GM18507 (cell line): ENCODE measurements at regions not wholly inside any gene's neighbourhood (a gene's known extent, or its start where the extent isn't known, plus 50 kb on each side); places are given as distances from the start of the nearest gene placed in this dataset.
"Not testable (repeated sequence)": the region's sequence is repeated elsewhere in the genome, so short reads cannot be mapped to it uniquely, and the experiment has no call there.

Source experiments
- DNase-seq: peaks from one replicate; pipeline ENCODE4 v3.0.0; 2011; ENCODE audit warnings: low read depth; ENCODE audit not compliant: insufficient read length; ENCODE audit errors: extremely low spot score
- FAIRE-seq: peaks from 2 replicates; lab custom pipeline; 2011; peaks lifted over from hg19 to GRCh38; lab: Jason Lieb, UNC

GRCh38 chr12:34398706-34399630 lies 376.7 kb downstream of the ALG10 start:
- no peak for FAIRE-seq
- no peak for DNase-seq

DNA sequence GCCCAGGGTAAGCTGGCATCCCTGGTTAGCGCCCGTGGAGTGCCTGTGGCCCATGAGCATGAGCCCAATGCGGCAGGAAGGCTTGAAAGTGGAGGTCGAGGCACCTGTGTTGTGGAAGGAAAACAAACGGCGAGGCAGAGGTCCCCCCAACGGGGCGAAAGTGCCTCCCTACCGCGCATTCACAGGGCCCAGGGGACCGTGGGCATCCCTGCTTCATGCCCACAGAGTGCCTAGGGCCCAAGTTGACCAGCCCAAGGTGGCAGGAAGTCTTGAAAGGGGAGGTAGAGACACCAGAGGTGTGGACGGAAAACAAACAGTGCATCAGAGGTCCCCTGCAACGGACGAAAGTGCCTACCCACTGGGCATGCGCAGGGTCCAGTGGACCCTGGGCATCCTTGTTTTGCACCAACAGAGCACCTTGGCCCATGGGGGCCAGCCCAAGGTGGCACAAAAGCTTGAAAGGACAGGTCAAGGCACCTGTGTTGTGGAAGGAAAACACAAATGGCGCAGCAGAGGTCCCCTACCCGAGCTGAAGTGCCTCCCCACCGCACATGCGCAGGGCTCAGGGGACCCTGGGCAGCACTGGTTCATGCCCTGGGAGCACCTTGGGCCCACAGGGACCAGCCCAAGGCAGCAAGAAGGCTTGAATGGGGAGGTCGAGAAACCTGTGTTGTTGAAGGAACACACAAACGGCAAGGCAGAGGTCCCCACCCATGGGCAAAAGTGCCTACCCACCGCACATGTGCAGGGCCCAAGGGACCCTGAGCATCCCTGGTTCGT lies 377.5 kb downstream of the ALG10 start:
- no peak for FAIRE-seq
- DNase-seq, result no peak

- DNase-seq, result no peak
- no peak for FAIRE-seq
Observed at GRCh38 chr12:34400411-34400881, 378.1 kb downstream of the ALG10 start.

DNA sequence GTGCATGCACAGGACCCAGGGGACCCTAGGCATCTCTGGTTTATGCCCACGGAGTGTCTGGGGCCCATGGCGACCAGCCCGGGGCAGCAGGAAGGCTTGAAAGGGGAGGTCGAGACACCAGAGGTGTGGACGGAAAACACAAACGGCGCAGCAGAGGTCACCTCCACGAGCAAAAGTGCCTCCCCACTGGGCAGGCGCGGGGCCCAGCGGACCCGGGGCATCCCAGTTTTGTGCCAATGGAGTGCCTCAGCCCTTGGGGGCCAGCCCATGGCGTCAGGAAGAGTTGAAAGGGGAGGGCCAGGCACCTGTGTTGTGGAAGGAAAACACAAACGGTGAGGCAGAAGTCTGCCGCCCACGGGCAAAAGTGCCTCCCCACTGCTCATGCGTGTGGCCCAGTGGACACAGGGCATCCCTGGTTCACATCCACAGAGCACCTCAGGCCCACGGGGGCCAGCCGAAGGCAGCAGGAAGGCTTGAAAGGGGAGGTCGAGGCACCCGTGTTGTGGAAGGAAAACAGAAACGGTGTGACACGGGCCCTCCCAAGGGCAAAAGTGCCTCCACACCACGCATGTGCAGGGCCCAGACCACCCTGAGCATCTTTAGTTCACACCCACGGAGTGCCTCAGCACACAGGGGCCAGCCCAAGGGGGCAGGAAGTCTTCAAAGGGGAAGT lies 378.8 kb downstream of the ALG10 start:
- no peak for FAIRE-seq
- no peak for DNase-seq

GRCh38 chr12:34401659-34402227 lies 379.4 kb downstream of the ALG10 start:
- no peak for DNase-seq

GRCh38 chr12:34402228-34402898 lies 380.1 kb downstream of the ALG10 start:
- no peak for DNase-seq
- no peak for FAIRE-seq

More at GRCh38 chr12:34401659-34402227, 379.4 kb downstream of the ALG10 start:
- no peak for FAIRE-seq

GRCh38 chr12:34402899-34403705 lies 380.8 kb downstream of the ALG10 start:
- DNase-seq (no peak), FAIRE-seq (no peak)

- DNase-seq (no peak), FAIRE-seq (no peak)
Observed at GRCh38 chr12:34403706-34404376, 381.5 kb downstream of the ALG10 start.

DNA sequence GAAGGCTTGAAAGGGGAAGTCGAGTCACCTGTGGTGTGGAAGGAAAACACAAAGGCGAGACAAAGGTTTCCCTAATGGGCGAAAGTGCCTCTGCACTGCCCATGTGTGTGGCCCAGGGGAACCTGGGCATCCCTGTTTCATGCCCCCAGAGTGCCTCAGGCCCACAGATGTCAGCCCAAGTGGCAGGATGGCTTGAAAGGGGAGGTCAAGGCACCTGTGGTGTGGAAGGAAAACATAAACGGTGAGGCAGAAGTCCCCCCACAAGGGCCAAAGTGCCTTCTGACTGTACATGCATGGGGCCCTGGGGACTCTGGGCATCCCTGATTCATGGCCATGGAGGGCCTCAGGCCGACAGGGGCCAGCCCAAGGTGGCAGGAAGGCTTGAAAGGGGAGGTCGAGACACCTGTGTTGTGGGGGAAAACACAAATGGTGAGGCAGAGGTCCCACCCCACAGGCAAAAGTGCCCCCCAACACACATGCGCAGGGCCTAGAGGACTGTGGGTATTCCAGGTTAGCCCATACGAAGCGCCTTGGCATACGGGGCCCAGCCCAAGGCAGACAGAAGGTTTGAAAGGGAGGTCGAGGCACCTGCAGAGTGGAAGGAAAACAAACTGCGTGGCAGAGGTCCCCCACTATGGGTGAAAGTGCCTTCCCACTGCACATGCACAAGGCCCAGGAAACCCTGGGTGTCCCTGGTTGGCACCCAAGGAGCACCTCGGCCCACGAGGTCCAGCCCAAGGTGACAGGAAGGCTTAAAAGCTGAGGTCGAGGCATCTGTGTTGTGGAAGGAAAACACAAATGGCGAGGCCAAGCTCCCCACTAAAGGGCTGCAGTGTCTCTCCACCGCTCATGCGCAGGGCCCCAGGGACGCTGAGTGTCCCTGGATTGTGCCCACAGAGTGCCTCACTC lies 382.3 kb downstream of the ALG10 start:
- no peak for FAIRE-seq
- DNase-seq, result no peak

DNA sequence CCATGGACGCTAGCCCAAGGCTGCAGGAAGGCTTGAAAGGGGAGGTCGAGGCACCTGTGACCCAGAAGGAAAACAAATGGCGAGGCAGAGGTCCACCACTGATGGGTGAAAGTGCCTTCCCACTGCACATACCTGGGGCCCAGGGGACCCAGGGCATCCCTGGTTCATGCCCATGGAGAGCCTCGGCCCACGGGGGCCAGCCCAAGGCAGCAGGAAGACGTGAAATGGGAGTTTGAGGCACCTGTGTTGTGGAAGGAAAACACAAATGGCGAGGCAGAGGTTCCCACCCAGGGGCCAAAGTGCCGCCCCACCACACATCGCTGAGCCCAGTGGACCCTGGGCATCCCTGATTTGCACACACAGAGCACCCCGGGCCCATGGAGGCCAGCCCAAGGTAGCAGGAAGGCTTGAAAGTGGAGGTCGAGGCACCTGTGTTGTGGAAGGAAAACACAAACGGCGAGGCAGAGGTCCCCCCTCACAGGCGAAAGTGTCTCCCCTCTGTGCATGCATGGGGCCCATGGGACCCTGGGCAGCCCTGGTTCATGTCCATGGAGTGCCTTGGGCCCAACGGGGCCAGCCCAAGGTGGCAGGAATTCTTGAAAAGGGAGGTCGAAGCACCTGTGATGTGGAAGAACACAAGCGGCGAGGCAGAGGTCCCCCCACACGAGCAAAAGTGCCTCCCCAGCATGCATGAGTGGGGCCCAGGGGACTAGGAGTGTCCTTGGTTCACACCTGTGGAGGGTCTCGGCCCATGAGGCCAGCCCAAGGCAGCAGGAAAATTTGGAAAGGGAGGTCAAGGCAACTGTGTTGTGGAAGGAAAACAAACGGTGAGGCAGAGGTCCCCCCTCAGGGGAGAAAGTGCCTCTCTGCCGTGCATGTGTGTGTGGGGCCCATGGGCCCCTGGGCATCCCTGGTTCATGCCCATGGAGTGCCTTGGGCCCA lies 383.3 kb downstream of the ALG10 start:
- no peak for DNase-seq
- no peak for FAIRE-seq

- FAIRE-seq (no peak), DNase-seq (no peak)
Observed at GRCh38 chr12:34406228-34406995, 384.1 kb downstream of the ALG10 start.

DNA sequence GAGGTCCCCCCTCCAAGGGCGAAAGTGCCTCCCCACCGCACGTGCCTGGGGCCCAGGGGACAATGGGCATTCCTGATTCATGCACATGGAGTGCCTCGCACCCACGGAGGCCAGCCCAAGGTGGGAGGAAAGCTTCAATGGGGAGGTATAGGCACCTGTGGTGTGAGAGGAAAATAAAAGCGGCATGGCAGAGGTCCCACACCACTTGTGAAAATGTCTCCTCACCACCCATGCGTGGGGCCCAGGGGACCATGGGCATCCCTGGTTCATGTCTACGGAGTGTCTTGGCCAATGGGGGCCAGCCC lies 384.7 kb downstream of the ALG10 start:
- FAIRE-seq (no peak), DNase-seq (no peak)

GRCh38 chr12:34407813-34408212 lies 385.5 kb downstream of the ALG10 start:
- DNase-seq, result no peak
- FAIRE-seq, result no peak

- DNase-seq, FAIRE-seq: not testable (repeated sequence)
Observed at GRCh38 chr12:34431509-34431908, 409.2 kb downstream of the ALG10 start.
